ENCODE measurements at regions not wholly inside any gene's neighbourhood (a gene's known extent, or its start where the extent isn't known, plus 50 kb on each side); places are given as distances from the start of the nearest gene placed in this dataset.

DNA sequence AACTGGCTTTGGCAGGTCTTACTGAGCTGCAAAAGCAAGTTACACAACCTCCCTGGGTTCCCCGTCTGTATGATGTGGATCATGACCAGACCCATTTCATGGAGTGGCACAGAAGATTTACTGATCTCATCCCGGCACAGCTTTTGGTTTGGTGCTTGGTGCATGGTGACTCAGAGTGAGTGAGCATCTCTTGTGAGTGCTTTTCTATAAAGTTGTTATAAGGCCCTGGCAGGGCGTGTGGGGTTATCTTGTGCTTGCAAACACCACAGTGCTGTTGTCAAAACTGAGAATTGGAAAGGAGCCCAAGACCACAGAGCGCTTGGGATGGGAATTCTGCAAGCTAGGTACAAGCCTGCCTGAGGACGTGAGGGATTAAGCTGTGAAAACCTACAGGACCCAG, 425.2 kb downstream of the GADD45G start:
- Histone ChIP-seq H3K4me1 (peaks cover 12% of the 10 kb centered on the region), H3K27me3 (no peaks in the 10 kb centered on the region), H3K4me3 (no peak overlapping the region), H3K36me3 (no peaks in the 10 kb centered on the region), H3K27ac (no peak overlapping the region), H3K9me3 (no peaks in the 10 kb centered on the region)
- DNase-seq (ENCODE audit: low spot score in 2 of 2), result peak in 1 of 2 donors; percentile 50
- TF ChIP-seq POLR2A (IDR thresholded peaks at IDR 0.05), result no peak
- TF ChIP-seq, protein P1, sequence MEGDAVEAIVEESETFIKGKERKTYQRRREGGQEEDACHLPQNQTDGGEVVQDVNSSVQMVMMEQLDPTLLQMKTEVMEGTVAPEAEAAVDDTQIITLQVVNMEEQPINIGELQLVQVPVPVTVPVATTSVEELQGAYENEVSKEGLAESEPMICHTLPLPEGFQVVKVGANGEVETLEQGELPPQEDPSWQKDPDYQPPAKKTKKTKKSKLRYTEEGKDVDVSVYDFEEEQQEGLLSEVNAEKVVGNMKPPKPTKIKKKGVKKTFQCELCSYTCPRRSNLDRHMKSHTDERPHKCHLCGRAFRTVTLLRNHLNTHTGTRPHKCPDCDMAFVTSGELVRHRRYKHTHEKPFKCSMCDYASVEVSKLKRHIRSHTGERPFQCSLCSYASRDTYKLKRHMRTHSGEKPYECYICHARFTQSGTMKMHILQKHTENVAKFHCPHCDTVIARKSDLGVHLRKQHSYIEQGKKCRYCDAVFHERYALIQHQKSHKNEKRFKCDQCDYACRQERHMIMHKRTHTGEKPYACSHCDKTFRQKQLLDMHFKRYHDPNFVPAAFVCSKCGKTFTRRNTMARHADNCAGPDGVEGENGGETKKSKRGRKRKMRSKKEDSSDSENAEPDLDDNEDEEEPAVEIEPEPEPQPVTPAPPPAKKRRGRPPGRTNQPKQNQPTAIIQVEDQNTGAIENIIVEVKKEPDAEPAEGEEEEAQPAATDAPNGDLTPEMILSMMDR (IDR thresholded peaks at IDR 0.05), result no peak
- no peak for TF ChIP-seq EP300 (IDR thresholded peaks at IDR 0.05)
- TF ChIP-seq POLR2AphosphoS5 (IDR thresholded peaks at IDR 0.05), result no peak
- 76% methylated on average over 5 of the region's 5 CpGs for WGBS

DNA sequence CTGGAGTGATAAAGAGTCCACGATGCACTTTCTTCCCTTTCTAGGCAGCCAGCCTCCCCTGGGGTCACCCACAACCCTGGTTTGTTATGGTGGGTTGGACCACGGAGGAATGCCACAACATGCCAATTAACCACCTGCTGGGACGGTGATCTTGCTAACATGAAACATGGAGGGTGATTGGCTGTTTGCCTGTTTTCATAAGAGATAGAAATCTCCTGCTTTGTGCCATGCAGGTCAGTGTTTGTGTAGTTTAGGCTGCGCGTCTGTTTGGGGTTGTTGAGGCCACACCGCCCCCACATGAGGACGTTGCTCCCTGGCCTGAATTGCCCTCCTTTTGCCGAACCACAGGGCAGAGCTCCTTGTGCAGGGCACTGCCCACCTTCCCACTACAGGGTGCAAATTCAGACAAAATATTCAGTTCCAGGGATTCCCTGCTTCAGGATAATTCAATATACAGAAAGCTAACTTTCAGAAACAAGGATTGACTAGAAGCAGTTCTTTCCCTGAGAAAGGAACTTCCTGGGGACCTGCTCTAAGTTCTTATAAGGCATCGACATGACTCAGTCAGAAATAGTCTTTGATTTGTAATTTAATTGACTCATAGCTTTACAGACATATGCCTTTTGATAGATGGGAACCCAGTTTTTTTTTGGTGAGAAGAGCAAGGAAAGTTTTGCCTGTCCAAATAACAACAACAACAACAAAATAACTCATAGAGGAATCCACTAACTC, 427.6 kb downstream of the GADD45G start:
- 82% methylated on average over 7 of the region's 9 CpGs for WGBS
- Histone ChIP-seq H3K27ac (no peak overlapping the region), H3K36me3 (no peaks in the 10 kb centered on the region), H3K9me3 (no peaks in the 10 kb centered on the region), H3K27me3 (no peaks in the 10 kb centered on the region), H3K4me3 (no peak overlapping the region), H3K4me1 (no peaks in the 10 kb centered on the region)
- TF ChIP-seq, protein P1 (IDR thresholded peaks at IDR 0.05), result no peak
- TF ChIP-seq EP300 (IDR thresholded peaks at IDR 0.05) (no peak), POLR2A (IDR thresholded peaks at IDR 0.05) (no peak), POLR2AphosphoS5 (IDR thresholded peaks at IDR 0.05) (no peak)
- DNase-seq (ENCODE audit: low spot score in 2 of 2), result peak in 1 of 2 donors; percentile 11

DNA sequence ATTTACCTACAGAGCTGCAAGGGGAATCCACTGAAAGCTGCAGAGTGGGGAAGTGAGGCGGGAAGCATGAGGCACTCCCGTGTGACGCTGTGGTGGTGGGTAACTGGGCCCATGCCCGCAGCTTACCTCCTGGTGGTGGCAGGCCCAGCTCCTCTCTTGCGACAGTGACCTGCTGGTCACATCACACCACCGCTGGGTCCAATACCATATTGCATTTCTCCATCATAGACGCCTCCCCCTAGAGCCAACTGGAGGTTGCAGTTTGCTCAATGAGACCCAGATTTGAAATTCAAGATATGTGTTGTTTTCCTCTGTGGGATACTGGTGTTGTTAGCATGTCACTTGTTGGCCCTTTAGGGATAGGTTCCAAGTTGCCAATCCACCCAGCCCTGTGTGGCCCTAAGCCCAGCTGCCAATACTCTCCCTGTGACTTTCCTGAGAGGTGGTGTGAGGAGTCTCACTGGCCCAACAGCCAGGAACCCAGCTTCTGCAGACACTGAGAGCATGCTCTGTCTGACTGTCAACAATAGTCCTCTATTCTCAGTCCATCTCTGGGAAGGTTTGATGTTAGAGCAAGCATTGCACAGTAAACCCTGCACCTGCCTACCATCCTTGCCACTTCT, 428.3 kb downstream of the GADD45G start:
- H3K4me3 ChIP-seq, result no peak overlapping the region
- TF ChIP-seq, protein P1 (IDR thresholded peaks at IDR 0.05), result no peak
- TF ChIP-seq POLR2AphosphoS5 (IDR thresholded peaks at IDR 0.05), result no peak
- TF ChIP-seq EP300 (IDR thresholded peaks at IDR 0.05), result no peak
- TF ChIP-seq POLR2A (IDR thresholded peaks at IDR 0.05), result no peak
- H3K27ac ChIP-seq, result no peak overlapping the region
- no peaks in the 10 kb centered on the region for H3K36me3 ChIP-seq
- no peaks in the 10 kb centered on the region for H3K9me3 ChIP-seq
- H3K4me1 ChIP-seq, result no peaks in the 10 kb centered on the region
- peak in 1 of 2 donors; percentile 61 for DNase-seq (ENCODE audit: low spot score in 2 of 2)
- WGBS, result 91% methylated on average over 7 of the region's 7 CpGs
- no peaks in the 10 kb centered on the region for H3K27me3 ChIP-seq

DNA sequence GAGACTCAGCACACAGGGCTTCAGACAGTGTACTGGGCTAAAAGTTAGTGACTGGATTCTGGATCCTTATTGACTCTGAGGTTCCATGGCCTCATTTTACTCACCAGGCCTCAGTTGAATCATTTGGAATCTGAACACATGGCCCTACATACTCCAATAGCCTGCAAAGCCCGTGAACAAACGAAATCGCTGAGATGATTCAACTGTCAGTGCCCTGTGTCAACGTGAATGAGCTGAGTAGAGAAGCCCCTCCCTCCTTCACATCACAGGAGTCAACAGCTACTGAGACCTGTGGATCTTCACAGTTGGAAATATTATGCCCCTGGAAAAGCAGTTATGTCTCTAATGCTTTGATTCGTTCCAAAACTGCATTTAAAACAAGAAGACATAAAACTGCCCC, 429.3 kb downstream of the GADD45G start:
- H3K4me3 ChIP-seq, result no peak overlapping the region
- TF ChIP-seq POLR2A (IDR thresholded peaks at IDR 0.05) (no peak), POLR2AphosphoS5 (IDR thresholded peaks at IDR 0.05) (no peak), EP300 (IDR thresholded peaks at IDR 0.05) (no peak)
- TF ChIP-seq, protein P1 (IDR thresholded peaks at IDR 0.05), result no peak
- H3K27ac ChIP-seq, result no peak overlapping the region
- no peaks in the 10 kb centered on the region for H3K9me3 ChIP-seq
- H3K36me3 ChIP-seq, result no peaks in the 10 kb centered on the region
- WGBS, result 76% methylated on average over 5 of the region's 5 CpGs
- H3K27me3 ChIP-seq, result no peaks in the 10 kb centered on the region
- no peaks in the 10 kb centered on the region for H3K4me1 ChIP-seq
- DNase-seq (ENCODE audit: low spot score in 2 of 2), result no peak

DNA sequence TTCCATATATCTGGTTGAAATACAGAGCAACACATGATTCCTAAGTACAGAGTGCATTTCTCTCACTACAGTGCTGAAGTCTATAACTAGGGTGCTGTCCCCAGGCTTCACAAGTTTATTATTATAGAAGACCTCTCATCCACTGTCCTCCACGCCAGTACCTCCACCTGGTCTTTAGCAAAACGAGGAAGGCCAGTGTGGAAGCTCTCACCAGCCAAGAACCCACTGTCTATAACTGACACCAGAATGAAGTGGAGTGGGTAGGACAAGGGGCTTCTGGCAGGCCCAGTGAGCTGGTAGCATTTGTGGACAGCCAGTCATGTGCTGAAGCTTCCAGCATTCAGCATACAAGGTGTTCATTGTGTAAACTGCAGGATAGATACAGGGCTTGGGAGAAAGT, 430.7 kb downstream of the GADD45G start:
- Histone ChIP-seq H3K27ac (no peak overlapping the region), H3K9me3 (no peaks in the 10 kb centered on the region), H3K4me1 (no peaks in the 10 kb centered on the region), H3K27me3 (no peaks in the 10 kb centered on the region), H3K36me3 (no peaks in the 10 kb centered on the region), H3K4me3 (no peak overlapping the region)
- TF ChIP-seq POLR2AphosphoS5 (IDR thresholded peaks at IDR 0.05), result no peak
- TF ChIP-seq EP300 (IDR thresholded peaks at IDR 0.05), result no peak
- TF ChIP-seq, protein P1 (IDR thresholded peaks at IDR 0.05), result no peak
- no peak for TF ChIP-seq POLR2A (IDR thresholded peaks at IDR 0.05)
- 89% methylated on average over 2 of the region's 2 CpGs for WGBS
- DNase-seq (ENCODE audit: low spot score in 2 of 2), result peak in 1 of 2 donors; percentile 55

Data from suprapubic skin (tissue), 4 donors.